Upper lobe of left lung (tissue), 6 donors: ENCODE measurements at regions not wholly inside any gene's neighbourhood (a gene's known extent, or its start where the extent isn't known, plus 50 kb on each side); places are given as distances from the start of the nearest gene placed in this dataset.

ENCODE experiments used
- ATAC-seq, 2 donors: fragments of 200-7000 bp; cut with Tn5 transposase; one replicate each; pipeline ENCODE4 v1.9.1; 2022; ENCODE audit warnings: mild to moderate bottlenecking in 2 of 2, moderate library complexity in 2 of 2; ENCODE audit not compliant: low FRiP score in 2 of 2
- DNase-seq, 2 donors: peaks; one replicate each; pipeline ENCODE4 v3.0.0-alpha.2; 2019 to 2020
- H3K27ac ChIP-seq, 4 donors: fragments of 200-600 bp; sonication (generic); one replicate each; pipeline ENCODE4 v1.5.1; 2016 to 2019
- H3K27me3 ChIP-seq, 4 donors: fragments of 200-600 bp; sonication (generic); one replicate each; pipeline ENCODE4 v1.5.1; 2017 to 2019
- H3K36me3 ChIP-seq, 4 donors: fragments of 200-600 bp; sonication (generic); one replicate each; pipeline ENCODE4 v1.5.1; 2016 to 2019
- H3K4me1 ChIP-seq, 4 donors: fragments of 200-600 bp; sonication (generic); one replicate each; pipeline ENCODE4 v1.5.1; 2018 to 2019
- H3K4me3 ChIP-seq, 4 donors: fragments of 200-600 bp; sonication (generic); one replicate each; pipeline ENCODE4 v1.5.1; 2017 to 2019; ENCODE audit warnings: mild to moderate bottlenecking in 2 of 4, moderate library complexity in 1 of 4
- H3K9me3 ChIP-seq, 4 donors: fragments of 200-600 bp; sonication (generic); one replicate each; pipeline ENCODE4 v1.5.1; 2018 to 2019
- EP300 ChIP-seq, 4 donors: sonication (generic); formaldehyde crosslinking; IDR thresholded peaks; one replicate each; pipeline ENCODE4 v1.5.1; 2017; ENCODE audit warnings: antibody characterized with exemption in 4 of 4, control low read depth in 2 of 4
- POLR2A ChIP-seq, 4 donors: fragments of 450-650 bp; IDR thresholded peaks; one replicate each; pipeline ENCODE4 v1.5.1; 2016 to 2017; ENCODE audit warnings: antibody characterized with exemption in 4 of 4, mild to moderate bottlenecking in 2 of 4
- POLR2AphosphoS5 ChIP-seq, 2 donors: sonication (generic); formaldehyde crosslinking; IDR thresholded peaks; one replicate each; pipeline ENCODE4 v1.5.1; 2017; ENCODE audit warnings: antibody characterized with exemption in 2 of 2
- WGBS, 2 donors: methylation state at CpG; one replicate each; pipeline ENCODE4 v1.1.5; 2017 to 2018; 5-methylcytosine and 5-hydroxymethylcytosine counted together
- TF ChIP-seq, protein P1 (sequence below), 6 experiments: fragments of 450-650 bp in 4 of 6; fragments of 200-600 bp in 2 of 6; sonication (generic) in 2 of 6; IDR thresholded peaks; one replicate each; pipeline ENCODE4 v1.5.1; 2016 to 2019; ENCODE audit warnings: antibody characterized with exemption in 6 of 6
- donor health status: DM: no; HTN: no; CAD: no; lungs with moderate emphysema.
- donor health status: DM: no; HTN: yes; CAD: no; lungs with severe emphysema.

DNA sequence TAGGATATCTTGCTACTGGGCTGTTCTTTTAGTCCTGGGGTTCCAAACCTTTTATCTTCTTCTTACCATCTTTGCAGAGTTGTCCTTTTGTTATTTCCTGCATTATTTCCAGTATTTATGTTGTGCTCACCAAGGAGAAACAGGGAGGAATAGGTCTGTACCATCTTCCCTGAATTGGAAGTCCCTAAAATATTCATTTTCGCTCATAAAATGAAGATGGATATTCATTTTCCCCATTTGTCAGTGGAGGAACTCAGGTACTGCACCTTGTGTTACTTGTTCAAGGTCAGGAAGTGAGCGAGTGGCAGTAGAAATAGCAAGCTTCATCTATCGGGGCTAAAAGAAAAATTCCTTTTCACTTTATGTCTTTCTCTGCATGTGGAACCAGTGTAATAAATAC lies 989.7 kb downstream of the CDH11 start:
- WGBS, 2 donors: 80 to 88% methylated on average over 3 of the region's 3 CpGs
- DNase-seq: no peak
- Histone ChIP-seq H3K4me3 (no peak overlapping the region), H3K27ac (no peak overlapping the region), H3K4me1 (no peaks in the 10 kb centered on the region), H3K36me3 (no peaks in the 10 kb centered on the region), H3K27me3 (no peaks in the 10 kb centered on the region), H3K9me3 (no peaks in the 10 kb centered on the region)
- TF ChIP-seq POLR2AphosphoS5 (IDR thresholded peaks at IDR 0.05) (no peak), EP300 (IDR thresholded peaks at IDR 0.05) (no peak), POLR2A (IDR thresholded peaks at IDR 0.05) (no peak)
- TF ChIP-seq, protein P1, sequence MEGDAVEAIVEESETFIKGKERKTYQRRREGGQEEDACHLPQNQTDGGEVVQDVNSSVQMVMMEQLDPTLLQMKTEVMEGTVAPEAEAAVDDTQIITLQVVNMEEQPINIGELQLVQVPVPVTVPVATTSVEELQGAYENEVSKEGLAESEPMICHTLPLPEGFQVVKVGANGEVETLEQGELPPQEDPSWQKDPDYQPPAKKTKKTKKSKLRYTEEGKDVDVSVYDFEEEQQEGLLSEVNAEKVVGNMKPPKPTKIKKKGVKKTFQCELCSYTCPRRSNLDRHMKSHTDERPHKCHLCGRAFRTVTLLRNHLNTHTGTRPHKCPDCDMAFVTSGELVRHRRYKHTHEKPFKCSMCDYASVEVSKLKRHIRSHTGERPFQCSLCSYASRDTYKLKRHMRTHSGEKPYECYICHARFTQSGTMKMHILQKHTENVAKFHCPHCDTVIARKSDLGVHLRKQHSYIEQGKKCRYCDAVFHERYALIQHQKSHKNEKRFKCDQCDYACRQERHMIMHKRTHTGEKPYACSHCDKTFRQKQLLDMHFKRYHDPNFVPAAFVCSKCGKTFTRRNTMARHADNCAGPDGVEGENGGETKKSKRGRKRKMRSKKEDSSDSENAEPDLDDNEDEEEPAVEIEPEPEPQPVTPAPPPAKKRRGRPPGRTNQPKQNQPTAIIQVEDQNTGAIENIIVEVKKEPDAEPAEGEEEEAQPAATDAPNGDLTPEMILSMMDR (IDR thresholded peaks at IDR 0.05): no peak
- no peak for ATAC-seq

DNA sequence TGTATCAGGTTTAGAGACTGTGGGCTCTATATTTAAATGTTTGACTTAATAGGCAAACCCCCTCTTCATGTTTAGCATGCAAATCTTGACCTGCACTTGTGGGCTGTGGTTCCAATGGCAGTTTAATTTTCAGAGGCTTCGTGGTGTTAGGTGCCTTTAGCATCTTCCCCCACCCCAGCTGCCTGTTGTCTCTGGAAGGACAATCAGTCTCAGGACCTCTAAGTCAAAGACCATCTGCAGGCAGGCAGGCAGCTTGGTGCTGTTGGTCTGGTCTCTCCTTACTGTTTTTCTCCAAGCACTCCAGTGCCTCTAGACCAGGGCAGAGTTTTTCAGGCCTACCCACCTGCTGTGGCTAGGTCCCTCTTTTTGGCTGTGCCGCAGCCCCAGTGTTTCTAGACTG lies 990.4 kb downstream of the CDH11 start:
- H3K36me3 ChIP-seq: no peaks in the 10 kb centered on the region
- TF ChIP-seq, protein P1 (IDR thresholded peaks at IDR 0.05): no peak
- no peak for TF ChIP-seq EP300 (IDR thresholded peaks at IDR 0.05)
- no peak for TF ChIP-seq POLR2AphosphoS5 (IDR thresholded peaks at IDR 0.05)
- no peak overlapping the region for H3K4me3 ChIP-seq
- H3K4me1 ChIP-seq: no peaks in the 10 kb centered on the region
- H3K27ac ChIP-seq: no peak overlapping the region
- no peaks in the 10 kb centered on the region for H3K27me3 ChIP-seq
- WGBS, 2 donors: 75 to 82% methylated on average over 2 of the region's 2 CpGs
- no peaks in the 10 kb centered on the region for H3K9me3 ChIP-seq
- DNase-seq (no peak), ATAC-seq (no peak)

DNA sequence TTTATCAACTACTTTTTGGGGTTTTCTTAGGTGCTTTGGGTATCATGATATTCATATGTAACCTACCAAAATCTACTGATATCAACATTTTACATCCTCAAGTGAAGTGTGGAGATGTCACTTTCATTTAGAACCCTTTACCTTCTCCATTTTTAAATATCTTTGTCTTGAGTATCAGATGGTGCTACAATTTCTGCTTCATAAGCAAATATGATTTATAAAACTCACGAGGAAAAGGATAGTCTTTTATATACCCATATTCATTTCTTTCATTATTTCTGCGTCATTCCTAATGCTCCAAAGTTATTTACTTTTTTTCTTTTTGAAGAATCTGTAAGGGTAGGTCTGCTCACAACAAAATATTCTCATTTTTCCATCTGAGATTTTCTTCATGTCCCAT lies 991.7 kb downstream of the CDH11 start:
- no peak overlapping the region for H3K27ac ChIP-seq
- 80 to 86% methylated on average over 2 of the region's 2 CpGs for WGBS, 2 donors
- H3K4me1 ChIP-seq: no peaks in the 10 kb centered on the region
- H3K27me3 ChIP-seq: no peaks in the 10 kb centered on the region
- no peak overlapping the region for H3K4me3 ChIP-seq
- no peaks in the 10 kb centered on the region for H3K9me3 ChIP-seq
- DNase-seq (no peak), ATAC-seq (no peak)
- H3K36me3 ChIP-seq: no peaks in the 10 kb centered on the region
- TF ChIP-seq POLR2A (IDR thresholded peaks at IDR 0.05) (no peak), EP300 (IDR thresholded peaks at IDR 0.05) (no peak), POLR2AphosphoS5 (IDR thresholded peaks at IDR 0.05) (no peak)
- TF ChIP-seq, protein P1 (IDR thresholded peaks at IDR 0.05): no peak

DNA sequence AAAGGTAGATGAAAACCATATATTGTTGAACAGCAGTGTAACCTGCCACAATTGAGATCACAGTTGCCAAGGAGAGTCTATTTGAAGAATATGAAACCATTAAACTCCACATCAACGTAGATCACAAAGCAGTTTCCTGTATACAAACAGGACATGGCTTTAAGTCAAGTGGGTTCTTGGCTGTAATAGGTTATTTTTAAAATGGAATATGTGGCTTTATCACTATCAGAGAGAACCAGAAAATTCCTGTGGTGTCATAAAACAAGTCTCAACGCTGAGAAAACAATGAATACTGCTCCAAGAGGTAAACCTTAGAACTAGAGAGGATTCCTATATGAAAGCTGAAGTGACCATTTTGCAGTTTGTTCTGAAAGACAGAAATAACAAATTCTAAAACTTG lies 999.7 kb downstream of the CDH11 start:
- Histone ChIP-seq H3K4me1 (no peaks in the 10 kb centered on the region), H3K36me3 (no peaks in the 10 kb centered on the region), H3K27me3 (no peaks in the 10 kb centered on the region), H3K4me3 (no peak overlapping the region), H3K27ac (no peak overlapping the region), H3K9me3 (no peaks in the 10 kb centered on the region)
- TF ChIP-seq, protein P1 (IDR thresholded peaks at IDR 0.05): no peak
- TF ChIP-seq POLR2A (IDR thresholded peaks at IDR 0.05) (no peak), EP300 (IDR thresholded peaks at IDR 0.05) (no peak), POLR2AphosphoS5 (IDR thresholded peaks at IDR 0.05) (no peak)
- ATAC-seq (no peak), DNase-seq (no peak)
- 22 to 27% methylated on average over 2 of the region's 2 CpGs for WGBS, 2 donors

DNA sequence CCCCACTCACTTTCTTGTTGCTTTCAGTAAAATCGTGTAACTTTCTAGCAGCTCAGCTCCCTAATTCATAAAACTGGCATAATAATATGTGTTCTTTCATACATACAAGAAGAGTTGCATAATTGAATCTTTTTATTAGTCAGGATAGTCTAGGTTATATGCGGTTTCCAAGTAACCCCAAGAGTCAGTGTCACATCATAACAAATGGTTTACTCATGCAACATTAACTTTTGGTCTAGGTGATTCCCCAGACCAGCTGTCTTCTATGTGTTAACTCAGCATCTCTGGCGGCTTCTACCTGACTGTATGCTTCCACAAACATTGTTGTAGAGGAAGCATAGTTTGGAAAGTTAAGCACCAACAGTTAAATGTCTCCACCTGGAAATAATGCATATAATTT lies 1000.4 kb downstream of the CDH11 start:
- DNase-seq (no peak), ATAC-seq (no peak)
- TF ChIP-seq EP300 (IDR thresholded peaks at IDR 0.05) (no peak), POLR2A (IDR thresholded peaks at IDR 0.05) (no peak), POLR2AphosphoS5 (IDR thresholded peaks at IDR 0.05) (no peak)
- TF ChIP-seq, protein P1 (IDR thresholded peaks at IDR 0.05): no peak
- WGBS, 2 donors: 77 to 78% methylated on average over 3 of the region's 3 CpGs
- no peaks in the 10 kb centered on the region for H3K36me3 ChIP-seq
- no peaks in the 10 kb centered on the region for H3K27me3 ChIP-seq
- H3K9me3 ChIP-seq: no peaks in the 10 kb centered on the region
- no peak overlapping the region for H3K27ac ChIP-seq
- no peaks in the 10 kb centered on the region for H3K4me1 ChIP-seq
- no peak overlapping the region for H3K4me3 ChIP-seq
